Coronary artery (tissue), 2 donors: ENCODE measurements at regions not wholly inside any gene's neighbourhood (a gene's known extent, or its start where the extent isn't known, plus 50 kb on each side); places are given as distances from the start of the nearest gene placed in this dataset.

Experiments used
- DNase-seq: peaks from one replicate; pipeline ENCODE4 v3.0.0-alpha.2; 2017; ENCODE audit warnings: low spot score
- H3K27ac ChIP-seq, 2 donors: fragments of 200-600 bp; sonication (generic); one replicate each; pipeline ENCODE4 v1.5.1; 2016 to 2019
- H3K4me3 ChIP-seq: fragments of 200-600 bp; sonication (generic); 2 replicates; pipeline ENCODE4 v1.5.1; 2016; ENCODE audit warnings: mild to moderate bottlenecking, moderate library complexity
- CTCF ChIP-seq: fragments of 200-600 bp; sonication (generic); IDR thresholded peaks from one replicate; pipeline ENCODE4 v1.5.1; 2019; ENCODE audit warnings: antibody characterized with exemption

- no peak for TF ChIP-seq CTCF
- DNase-seq: no peak
- H3K4me3 ChIP-seq: no peak overlapping the region
- no peak overlapping the region for H3K27ac ChIP-seq
Measured at GRCh38 chr4:180560896-180561295, 1682.3 kb upstream of the TENM3 start.

GRCh38 chr4:180564026-180564425, 1679.2 kb upstream of the TENM3 start:
- Histone ChIP-seq H3K27ac (no peak overlapping the region), H3K4me3 (no peak overlapping the region)
- DNase-seq: no peak
- no peak for TF ChIP-seq CTCF

GRCh38 chr4:180564448-180564847, 1678.8 kb upstream of the TENM3 start:
- H3K4me3 ChIP-seq: no peak overlapping the region
- no peak for TF ChIP-seq CTCF
- DNase-seq: no peak
- H3K27ac ChIP-seq: no peak overlapping the region

GRCh38 chr4:180565856-180566431, 1677.3 kb upstream of the TENM3 start:
- no peak for DNase-seq
- Histone ChIP-seq H3K27ac (no peak overlapping the region), H3K4me3 (no peak overlapping the region)
- TF ChIP-seq CTCF: no peak

GRCh38 chr4:180566492-180566891, 1676.7 kb upstream of the TENM3 start:
- no peak for TF ChIP-seq CTCF
- Histone ChIP-seq H3K4me3 (no peak overlapping the region), H3K27ac (no peak overlapping the region)
- DNase-seq: no peak

GRCh38 chr4:180567080-180567479, 1676.1 kb upstream of the TENM3 start:
- DNase-seq: no peak
- H3K4me3 ChIP-seq: no peak overlapping the region
- H3K27ac ChIP-seq: no peak overlapping the region
- no peak for TF ChIP-seq CTCF

- no peak for DNase-seq
Measured at GRCh38 chr4:180571516-180572055, 1671.6 kb upstream of the TENM3 start.

More at GRCh38 chr4:180571516-180572055, 1671.6 kb upstream of the TENM3 start:
- Histone ChIP-seq H3K4me3 (no peak overlapping the region), H3K27ac (no peak overlapping the region)
- TF ChIP-seq CTCF: no peak
